ENCODE measurements at regions not wholly inside any gene's neighbourhood (a gene's known extent, or its start where the extent isn't known, plus 50 kb on each side); places are given as distances from the start of the nearest gene placed in this dataset.

GRCh38 chr7:84722734-84723133 is 464.1 kb downstream of the SEMA3D start:
- no peak for TF ChIP-seq POLR2A (IDR thresholded peaks at IDR 0.05)
- TF ChIP-seq, protein P1, sequence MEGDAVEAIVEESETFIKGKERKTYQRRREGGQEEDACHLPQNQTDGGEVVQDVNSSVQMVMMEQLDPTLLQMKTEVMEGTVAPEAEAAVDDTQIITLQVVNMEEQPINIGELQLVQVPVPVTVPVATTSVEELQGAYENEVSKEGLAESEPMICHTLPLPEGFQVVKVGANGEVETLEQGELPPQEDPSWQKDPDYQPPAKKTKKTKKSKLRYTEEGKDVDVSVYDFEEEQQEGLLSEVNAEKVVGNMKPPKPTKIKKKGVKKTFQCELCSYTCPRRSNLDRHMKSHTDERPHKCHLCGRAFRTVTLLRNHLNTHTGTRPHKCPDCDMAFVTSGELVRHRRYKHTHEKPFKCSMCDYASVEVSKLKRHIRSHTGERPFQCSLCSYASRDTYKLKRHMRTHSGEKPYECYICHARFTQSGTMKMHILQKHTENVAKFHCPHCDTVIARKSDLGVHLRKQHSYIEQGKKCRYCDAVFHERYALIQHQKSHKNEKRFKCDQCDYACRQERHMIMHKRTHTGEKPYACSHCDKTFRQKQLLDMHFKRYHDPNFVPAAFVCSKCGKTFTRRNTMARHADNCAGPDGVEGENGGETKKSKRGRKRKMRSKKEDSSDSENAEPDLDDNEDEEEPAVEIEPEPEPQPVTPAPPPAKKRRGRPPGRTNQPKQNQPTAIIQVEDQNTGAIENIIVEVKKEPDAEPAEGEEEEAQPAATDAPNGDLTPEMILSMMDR (IDR thresholded peaks at IDR 0.05): no peak

Measured in ovary (tissue), 3 donors.